ENCODE measurements at regions not wholly inside any gene's neighbourhood (a gene's known extent, or its start where the extent isn't known, plus 50 kb on each side); places are given as distances from the start of the nearest gene placed in this dataset.

DNA sequence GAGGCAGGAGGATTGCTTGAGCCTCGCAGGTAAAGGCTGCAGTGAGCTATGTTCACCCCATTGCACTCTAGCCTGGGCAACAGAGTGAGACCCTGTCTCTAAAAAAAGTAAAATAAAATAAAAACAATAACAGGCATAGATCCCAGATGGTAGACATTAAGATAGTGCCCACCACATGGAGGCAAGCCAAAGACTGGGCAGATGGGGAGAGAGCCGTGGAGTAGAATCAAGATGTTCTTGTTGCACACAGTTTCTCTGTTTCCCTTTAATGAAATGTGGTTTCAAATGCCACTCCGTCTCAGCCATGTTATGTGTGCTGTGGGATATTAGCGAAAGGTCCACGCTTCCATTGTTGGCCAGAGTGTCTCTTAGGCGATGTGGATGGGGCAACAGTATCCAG, 63.8 kb upstream of the TBL1X start:
- TF ChIP-seq, protein P1, sequence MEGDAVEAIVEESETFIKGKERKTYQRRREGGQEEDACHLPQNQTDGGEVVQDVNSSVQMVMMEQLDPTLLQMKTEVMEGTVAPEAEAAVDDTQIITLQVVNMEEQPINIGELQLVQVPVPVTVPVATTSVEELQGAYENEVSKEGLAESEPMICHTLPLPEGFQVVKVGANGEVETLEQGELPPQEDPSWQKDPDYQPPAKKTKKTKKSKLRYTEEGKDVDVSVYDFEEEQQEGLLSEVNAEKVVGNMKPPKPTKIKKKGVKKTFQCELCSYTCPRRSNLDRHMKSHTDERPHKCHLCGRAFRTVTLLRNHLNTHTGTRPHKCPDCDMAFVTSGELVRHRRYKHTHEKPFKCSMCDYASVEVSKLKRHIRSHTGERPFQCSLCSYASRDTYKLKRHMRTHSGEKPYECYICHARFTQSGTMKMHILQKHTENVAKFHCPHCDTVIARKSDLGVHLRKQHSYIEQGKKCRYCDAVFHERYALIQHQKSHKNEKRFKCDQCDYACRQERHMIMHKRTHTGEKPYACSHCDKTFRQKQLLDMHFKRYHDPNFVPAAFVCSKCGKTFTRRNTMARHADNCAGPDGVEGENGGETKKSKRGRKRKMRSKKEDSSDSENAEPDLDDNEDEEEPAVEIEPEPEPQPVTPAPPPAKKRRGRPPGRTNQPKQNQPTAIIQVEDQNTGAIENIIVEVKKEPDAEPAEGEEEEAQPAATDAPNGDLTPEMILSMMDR (IDR thresholded peaks at IDR 0.05; ENCODE audit: borderline replicate concordance, extremely low read depth, low read length, poor library complexity, severe bottlenecking) = no peak
- TF ChIP-seq EZH2 (IDR thresholded peaks at IDR 0.05; ENCODE audit: borderline replicate concordance, low read depth, low read length, severe bottlenecking) = no peak
